ENCODE measurements at regions not wholly inside any gene's neighbourhood (a gene's known extent, or its start where the extent isn't known, plus 50 kb on each side); places are given as distances from the start of the nearest gene placed in this dataset.

- Histone ChIP-seq H2AFZ (ENCODE audit: low read length) (no peak overlapping the region), H3K27me3 (replicated peaks; ENCODE audit: insufficient read depth, low read length) (no peaks in the 10 kb centered on the region), H3K9me3 (replicated peaks; ENCODE audit: insufficient read depth, low read length) (no peaks in the 10 kb centered on the region; the same call in 1 of the 2 replicates), H3K4me1 (ENCODE audit: low read length) (no peaks in the 10 kb centered on the region), H3F3A (ENCODE audit: insufficient read depth, low read length) (no peaks in the 10 kb centered on the region), H3K9ac (ENCODE audit: low read length) (no peak overlapping the region), H3K36me3 (replicated peaks; ENCODE audit: insufficient read depth, low read length) (no peaks in the 10 kb centered on the region), H3K4me2 (ENCODE audit: low read depth, low read length) (no peak overlapping the region), H3K27ac (ENCODE audit: low read length) (no peak overlapping the region), H3K79me2 (ENCODE audit: low read length) (no peaks in the 10 kb centered on the region), H3K9me2 (replicated peaks; ENCODE audit: insufficient read depth, low read length) (no peaks in the 10 kb centered on the region), H3K4me3 (ENCODE audit: low read length) (no peak overlapping the region), H4K20me1 (ENCODE audit: insufficient read depth, low read length) (no peaks in the 10 kb centered on the region)
- DNase-seq = no peak
- no peak for TF ChIP-seq CTCF (IDR thresholded peaks at IDR 0.05; ENCODE audit: low read length)
- no peak for TF ChIP-seq EZH2phosphoT487 (IDR thresholded peaks at IDR 0.05; ENCODE audit: low read length)
- no peak for TF ChIP-seq EZH2 (optimal IDR thresholded peaks at IDR 0.05; ENCODE audit: low read depth, low read length)
Measured at GRCh38 chr3:55331524-55331923, 155.6 kb downstream of the WNT5A start.

GRCh38 chr3:55330756-55331155, 156.3 kb downstream of the WNT5A start:
- no peak overlapping the region for H3K4me2 ChIP-seq (ENCODE audit: low read depth, low read length)
- no peak for DNase-seq

GRCh38 chr3:55330355-55330754, 156.8 kb downstream of the WNT5A start:
- no peaks in the 10 kb centered on the region for H3K27me3 ChIP-seq (replicated peaks; ENCODE audit: insufficient read depth, low read length)
- no peaks in the 10 kb centered on the region for H3K4me1 ChIP-seq (ENCODE audit: low read length)
- H3K36me3 ChIP-seq (replicated peaks; ENCODE audit: insufficient read depth, low read length) = no peaks in the 10 kb centered on the region
- H3K79me2 ChIP-seq (ENCODE audit: low read length) = no peaks in the 10 kb centered on the region
- no peaks in the 10 kb centered on the region for H4K20me1 ChIP-seq (ENCODE audit: insufficient read depth, low read length)
- no peak overlapping the region for H3K4me3 ChIP-seq (ENCODE audit: low read length)
- TF ChIP-seq CTCF (IDR thresholded peaks at IDR 0.05; ENCODE audit: low read length) (no peak), EZH2phosphoT487 (IDR thresholded peaks at IDR 0.05; ENCODE audit: low read length) (no peak), EZH2 (optimal IDR thresholded peaks at IDR 0.05; ENCODE audit: low read depth, low read length) (no peak)
- H2AFZ ChIP-seq (ENCODE audit: low read length) = no peak overlapping the region
- H3F3A ChIP-seq (ENCODE audit: insufficient read depth, low read length) = no peaks in the 10 kb centered on the region
- no peak overlapping the region for H3K9ac ChIP-seq (ENCODE audit: low read length)
- no peak overlapping the region for H3K4me2 ChIP-seq (ENCODE audit: low read depth, low read length)
- no peak overlapping the region for H3K27ac ChIP-seq (ENCODE audit: low read length)
- DNase-seq = no peak
- no peaks in the 10 kb centered on the region for H3K9me2 ChIP-seq (replicated peaks; ENCODE audit: insufficient read depth, low read length)
- H3K9me3 ChIP-seq (replicated peaks; ENCODE audit: insufficient read depth, low read length) = no peaks in the 10 kb centered on the region; the same call in 1 of the 2 replicates

More at GRCh38 chr3:55330756-55331155, 156.3 kb downstream of the WNT5A start:
- no peak overlapping the region for H3K4me3 ChIP-seq (ENCODE audit: low read length)
- H3K9me3 ChIP-seq (replicated peaks; ENCODE audit: insufficient read depth, low read length) = no peaks in the 10 kb centered on the region; the same call in 1 of the 2 replicates
- no peaks in the 10 kb centered on the region for H3K79me2 ChIP-seq (ENCODE audit: low read length)
- H3K27ac ChIP-seq (ENCODE audit: low read length) = no peak overlapping the region
- no peak overlapping the region for H3K9ac ChIP-seq (ENCODE audit: low read length)
- no peaks in the 10 kb centered on the region for H4K20me1 ChIP-seq (ENCODE audit: insufficient read depth, low read length)
- no peaks in the 10 kb centered on the region for H3K9me2 ChIP-seq (replicated peaks; ENCODE audit: insufficient read depth, low read length)
- no peaks in the 10 kb centered on the region for H3K27me3 ChIP-seq (replicated peaks; ENCODE audit: insufficient read depth, low read length)
- TF ChIP-seq EZH2phosphoT487 (IDR thresholded peaks at IDR 0.05; ENCODE audit: low read length) = no peak
- no peak for TF ChIP-seq EZH2 (optimal IDR thresholded peaks at IDR 0.05; ENCODE audit: low read depth, low read length)
- TF ChIP-seq CTCF (IDR thresholded peaks at IDR 0.05; ENCODE audit: low read length) = no peak
- no peak overlapping the region for H2AFZ ChIP-seq (ENCODE audit: low read length)
- H3K36me3 ChIP-seq (replicated peaks; ENCODE audit: insufficient read depth, low read length) = no peaks in the 10 kb centered on the region
- no peaks in the 10 kb centered on the region for H3K4me1 ChIP-seq (ENCODE audit: low read length)
- no peaks in the 10 kb centered on the region for H3F3A ChIP-seq (ENCODE audit: insufficient read depth, low read length)
